D341Med (cell line): ENCODE measurements at regions not wholly inside any gene's neighbourhood (a gene's known extent, or its start where the extent isn't known, plus 50 kb on each side); places are given as distances from the start of the nearest gene placed in this dataset.
"Not testable (repeated sequence)": the region's sequence is repeated elsewhere in the genome, so short reads cannot be mapped to it uniquely, and the experiment has no call there.

Experiments
- DNase-seq: peaks from one replicate; pipeline ENCODE4 v3.0.0; 2012; ENCODE audit warnings: low spot score

GRCh38 chr9:110123341-110124095, 84.4 kb downstream of the C9orf152 start:
- no peak for DNase-seq

GRCh38 chr9:110124439-110124838, 83.5 kb downstream of the C9orf152 start:
- no peak for DNase-seq

GRCh38 chr9:110125207-110125751, 82.7 kb downstream of the C9orf152 start:
- DNase-seq: no peak

GRCh38 chr9:110125763-110126351, 82.1 kb downstream of the C9orf152 start:
- no peak for DNase-seq

- no peak for DNase-seq
These were observed 81.4 kb downstream of the C9orf152 start for GRCh38 chr9:110126499-110126941.

GRCh38 chr9:110126986-110127864, 80.7 kb downstream of the C9orf152 start:
- no peak for DNase-seq

- DNase-seq: no peak
These were observed 79.2 kb downstream of the C9orf152 start for GRCh38 chr9:110128664-110129329.

- DNase-seq: no peak
These were observed 78.5 kb downstream of the C9orf152 start for GRCh38 chr9:110129425-110129824.

GRCh38 chr9:110130211-110130610, 77.7 kb downstream of the C9orf152 start:
- no peak for DNase-seq

- DNase-seq: no peak
These were observed 77.1 kb downstream of the C9orf152 start for GRCh38 chr9:110130791-110131416.

GRCh38 chr9:110131499-110131898, 76.5 kb downstream of the C9orf152 start:
- DNase-seq: no peak

- DNase-seq: not testable (repeated sequence)
These were observed 75.4 kb downstream of the C9orf152 start for GRCh38 chr9:110132531-110132930.

- DNase-seq: no peak
These were observed 74.9 kb downstream of the C9orf152 start for GRCh38 chr9:110133059-110133458.

GRCh38 chr9:110133608-110134210, 74.2 kb downstream of the C9orf152 start:
- no peak for DNase-seq

GRCh38 chr9:110135846-110136245, 72.1 kb downstream of the C9orf152 start:
- DNase-seq: no peak

GRCh38 chr9:110136802-110137201, 71.2 kb downstream of the C9orf152 start:
- DNase-seq: no peak

- DNase-seq: no peak
These were observed 67.7 kb downstream of the C9orf152 start for GRCh38 chr9:110140276-110140675.

- DNase-seq: no peak
These were observed 66.6 kb downstream of the C9orf152 start for GRCh38 chr9:110141227-110141793.

- no peak for DNase-seq
These were observed 65.7 kb downstream of the C9orf152 start for GRCh38 chr9:110142253-110142652.

- peak; percentile 67 for DNase-seq
These were observed 65.0 kb downstream of the C9orf152 start for GRCh38 chr9:110142868-110143481.
